SH-SY5Y (cell line): ENCODE measurements at regions not wholly inside any gene's neighbourhood (a gene's known extent, or its start where the extent isn't known, plus 50 kb on each side); places are given as distances from the start of the nearest gene placed in this dataset.

Source experiments
- GATA2 ChIP-seq: IDR thresholded peaks from 2 replicates; pipeline ENCODE4 v1.6.1; 2011; ENCODE audit warnings: mild to moderate bottlenecking, low read depth, low read length
- GATA3 ChIP-seq: IDR thresholded peaks from 2 replicates; pipeline ENCODE4 v1.6.1; 2011; ENCODE audit warnings: low read depth, mild to moderate bottlenecking, low read length, moderate library complexity

DNA sequence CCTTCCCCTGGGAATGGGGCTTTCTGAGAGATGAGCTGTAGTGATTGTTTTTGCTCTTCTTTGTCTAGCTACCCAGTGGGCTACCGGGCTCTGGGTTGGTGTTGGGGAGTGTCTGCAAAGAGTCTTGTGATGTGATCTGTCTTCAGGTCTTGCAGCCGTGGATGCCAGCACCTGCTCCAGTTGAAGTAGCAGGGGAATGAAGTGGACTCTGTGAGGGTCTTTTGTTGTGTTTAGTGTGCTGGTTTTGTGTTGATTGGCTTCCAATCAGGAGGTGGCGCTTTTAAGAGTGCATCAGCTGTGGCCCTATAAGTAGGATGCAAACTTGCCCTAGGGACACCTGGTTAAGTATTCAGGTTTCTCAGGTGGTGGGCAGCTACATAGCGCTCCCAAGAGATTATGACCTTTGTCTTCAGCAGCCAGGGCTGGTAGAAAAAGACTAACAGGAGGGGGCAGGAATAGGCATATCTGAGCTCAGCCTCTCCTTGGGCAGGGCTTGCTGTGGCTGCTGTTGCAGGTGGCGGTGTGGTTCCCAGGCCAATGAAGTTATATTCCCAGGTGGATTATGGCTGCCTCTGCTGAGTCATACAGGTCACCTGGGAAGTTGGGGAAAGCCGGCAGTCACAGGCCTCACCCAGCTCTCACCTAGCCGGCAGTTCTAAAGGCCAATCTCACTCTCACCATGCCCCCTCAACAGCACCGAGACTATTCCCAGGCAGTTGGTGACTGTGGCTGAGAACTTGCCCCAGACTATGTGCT, 315.7 kb upstream of the C11orf87 start:
- TF ChIP-seq GATA2 (no peak), GATA3 (no peak)
